MCF 10A (cell line): ENCODE measurements at regions not wholly inside any gene's neighbourhood (a gene's known extent, or its start where the extent isn't known, plus 50 kb on each side); places are given as distances from the start of the nearest gene placed in this dataset.
A peak's percentile ranks its signal among the peaks of the same experiment; 100 is the strongest.

Source experiments
- BruUV-seq: library from RNA; stranded (reverse); fragments of 400-500 nt; replicated peaks from 2 replicates; lab custom pipeline; 2021; lab: Mats Ljungman, UMichigan
- CTCF ChIA-PET: fragments of 300-600 bp; sonication (Branson Sonifier 250); formaldehyde crosslinking; extraction: SDS; loops from one replicate; lab custom pipeline; 2021; ENCODE audit warnings: antibody characterized with exemption, inconsistent platforms; lab: Yijun Ruan, JAX
- POLR2A ChIA-PET: fragments of 300-600, 350-650 bp; sonication (Branson Sonifier 250); formaldehyde crosslinking; extraction: SDS; loops from one replicate; lab custom pipeline; 2020; ENCODE audit warnings: antibody characterized with exemption, inconsistent platforms; lab: Yijun Ruan, JAX
- DNase-seq: peaks from one replicate; pipeline ENCODE4 v3.0.0-alpha.2; 2018; ENCODE audit not compliant: unreplicated experiment
- H3K27ac Mint-ChIP-seq: one replicate; pipeline ENCODE4 v1.8.0; 2022; ENCODE audit warnings: mild to moderate bottlenecking, low read depth, mixed read lengths; ENCODE audit not compliant: unreplicated experiment
- H3K27me3 Mint-ChIP-seq: one replicate; pipeline ENCODE4 v1.8.0; 2022; ENCODE audit warnings: mixed read lengths; ENCODE audit not compliant: insufficient read depth, unreplicated experiment
- H3K36me3 Mint-ChIP-seq: one replicate; pipeline ENCODE4 v1.8.0; 2022; ENCODE audit warnings: mild to moderate bottlenecking, moderate library complexity, mixed read lengths; ENCODE audit not compliant: insufficient read depth, unreplicated experiment
- H3K4me1 Mint-ChIP-seq: one replicate; pipeline ENCODE4 v1.8.0; 2022; ENCODE audit warnings: mixed read lengths; ENCODE audit not compliant: insufficient read depth, unreplicated experiment
- H3K4me3 Mint-ChIP-seq: one replicate; pipeline ENCODE4 v1.8.0; 2022; ENCODE audit warnings: mild to moderate bottlenecking, moderate library complexity, mixed read lengths; ENCODE audit not compliant: unreplicated experiment
- H3K9me3 Mint-ChIP-seq: one replicate; pipeline ENCODE4 v1.8.0; 2022; ENCODE audit warnings: mixed read lengths; ENCODE audit not compliant: unreplicated experiment
- intact Hi-C: fragments of 100-400 bp; cut with micrococcal nuclease; formaldehyde crosslinking; loops from 2 replicates; pipeline ENCODE4 v1.14.1; 2022
- TF ChIP-seq, protein P1 (sequence below): fragments of 200-600 bp; IDR thresholded peaks from one replicate; pipeline ENCODE4 v1.8.0; 2022; ENCODE audit warnings: antibody characterized with exemption, mild to moderate bottlenecking; ENCODE audit not compliant: unreplicated experiment

DNA sequence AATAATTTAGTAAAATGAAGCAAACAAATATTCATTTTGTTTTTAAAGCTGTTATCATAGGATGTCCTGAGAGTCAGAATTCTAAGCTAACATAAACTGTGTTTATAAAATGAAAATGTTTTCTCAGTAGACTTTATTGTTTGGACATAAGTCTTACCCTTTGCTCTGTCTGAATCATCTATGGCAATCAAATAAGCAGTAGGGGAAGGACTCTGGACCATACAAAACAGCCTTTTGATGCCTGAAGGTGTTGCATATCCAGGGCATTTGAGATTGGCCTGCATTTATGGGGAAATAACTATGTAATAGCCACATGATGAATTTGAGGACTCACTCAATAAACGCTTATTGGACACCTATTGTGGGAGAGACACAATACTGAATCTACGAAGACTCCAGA lies 123.0 kb upstream of the ATP5MC3 start:
- peaks cover 99% of the 10 kb centered on the region for H3K27me3 Mint-ChIP-seq
- intact Hi-C loops = no loop called here
- H3K9me3 Mint-ChIP-seq = no peaks in the 10 kb centered on the region
- no peaks in the 10 kb centered on the region for H3K36me3 Mint-ChIP-seq
- H3K4me3 Mint-ChIP-seq = no peak overlapping the region
- no TSS peak for BruUV-seq
- ChIA-PET CTCF (no interaction called here), POLR2A (no interaction called here)
- H3K4me1 Mint-ChIP-seq = no peaks in the 10 kb centered on the region
- no peak overlapping the region for H3K27ac Mint-ChIP-seq
- DNase-seq = no peak
- TF ChIP-seq, protein P1, sequence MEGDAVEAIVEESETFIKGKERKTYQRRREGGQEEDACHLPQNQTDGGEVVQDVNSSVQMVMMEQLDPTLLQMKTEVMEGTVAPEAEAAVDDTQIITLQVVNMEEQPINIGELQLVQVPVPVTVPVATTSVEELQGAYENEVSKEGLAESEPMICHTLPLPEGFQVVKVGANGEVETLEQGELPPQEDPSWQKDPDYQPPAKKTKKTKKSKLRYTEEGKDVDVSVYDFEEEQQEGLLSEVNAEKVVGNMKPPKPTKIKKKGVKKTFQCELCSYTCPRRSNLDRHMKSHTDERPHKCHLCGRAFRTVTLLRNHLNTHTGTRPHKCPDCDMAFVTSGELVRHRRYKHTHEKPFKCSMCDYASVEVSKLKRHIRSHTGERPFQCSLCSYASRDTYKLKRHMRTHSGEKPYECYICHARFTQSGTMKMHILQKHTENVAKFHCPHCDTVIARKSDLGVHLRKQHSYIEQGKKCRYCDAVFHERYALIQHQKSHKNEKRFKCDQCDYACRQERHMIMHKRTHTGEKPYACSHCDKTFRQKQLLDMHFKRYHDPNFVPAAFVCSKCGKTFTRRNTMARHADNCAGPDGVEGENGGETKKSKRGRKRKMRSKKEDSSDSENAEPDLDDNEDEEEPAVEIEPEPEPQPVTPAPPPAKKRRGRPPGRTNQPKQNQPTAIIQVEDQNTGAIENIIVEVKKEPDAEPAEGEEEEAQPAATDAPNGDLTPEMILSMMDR = no peak

DNA sequence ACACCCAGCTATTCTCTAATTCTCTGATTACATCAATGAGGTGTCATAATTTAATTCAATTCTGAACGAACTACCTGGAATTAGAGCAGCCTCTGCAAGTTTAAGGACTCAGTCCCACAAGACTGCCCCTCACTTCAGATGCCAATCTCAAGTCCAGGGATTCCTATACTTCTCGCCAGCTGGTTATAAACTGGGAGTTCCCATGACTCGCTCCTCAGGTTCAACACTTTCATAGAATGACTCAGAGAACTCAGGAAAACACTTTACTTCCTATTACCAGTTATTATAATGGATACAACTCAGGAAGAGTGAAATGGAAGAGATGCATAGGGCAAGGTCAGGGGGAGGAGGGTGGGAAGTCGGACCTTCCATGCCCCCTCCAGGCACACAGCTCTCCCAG lies 112.3 kb upstream of the ATP5MC3 start:
- Mint-ChIP-seq H3K27me3 (peaks cover 88% of the 10 kb centered on the region), H3K4me3 (no peak overlapping the region), H3K4me1 (no peaks in the 10 kb centered on the region), H3K36me3 (no peaks in the 10 kb centered on the region), H3K27ac (no peak overlapping the region), H3K9me3 (no peaks in the 10 kb centered on the region)
- ChIA-PET CTCF (interaction anchor here (0.7 kb wide), 1 partner anchor 436 kb away, joined by 3 read pairs; no protein-coding TSS in a partner anchor), POLR2A (interaction anchor here (0.6 kb wide), 2 partner anchors 13 to 791 kb away, joined by 4 read pairs; no protein-coding TSS in a partner anchor)
- TF ChIP-seq, protein P1 = no peak
- BruUV-seq = no TSS peak
- intact Hi-C loops = no loop called here
- DNase-seq = peak; percentile 24

DNA sequence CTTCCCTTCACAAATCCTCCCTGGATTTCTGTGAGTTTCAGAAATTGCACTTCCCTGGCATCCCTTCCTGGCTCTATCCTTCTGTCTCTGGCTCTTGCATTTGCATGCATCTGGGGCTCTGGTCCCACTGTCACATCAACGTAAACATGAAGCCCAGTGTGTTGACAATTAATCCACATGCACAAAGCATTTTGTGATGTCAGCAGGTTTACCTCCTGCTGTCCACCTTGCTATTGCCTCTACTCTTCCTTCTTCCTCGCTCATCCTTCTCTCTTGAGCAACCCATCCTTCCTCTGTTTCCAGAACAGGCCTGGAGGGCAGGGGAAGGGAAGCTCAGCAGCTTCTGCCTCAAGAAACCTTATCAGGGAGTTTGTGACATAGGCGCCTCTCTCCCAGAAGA lies 111.7 kb upstream of the ATP5MC3 start:
- CTCF ChIA-PET = interaction anchor here (0.7 kb wide), 1 partner anchor 437 kb away, joined by 3 read pairs; no protein-coding TSS in a partner anchor
- POLR2A ChIA-PET = interaction anchor here (0.6 kb wide), 2 partner anchors 13 to 792 kb away, joined by 4 read pairs; no protein-coding TSS in a partner anchor

DNA sequence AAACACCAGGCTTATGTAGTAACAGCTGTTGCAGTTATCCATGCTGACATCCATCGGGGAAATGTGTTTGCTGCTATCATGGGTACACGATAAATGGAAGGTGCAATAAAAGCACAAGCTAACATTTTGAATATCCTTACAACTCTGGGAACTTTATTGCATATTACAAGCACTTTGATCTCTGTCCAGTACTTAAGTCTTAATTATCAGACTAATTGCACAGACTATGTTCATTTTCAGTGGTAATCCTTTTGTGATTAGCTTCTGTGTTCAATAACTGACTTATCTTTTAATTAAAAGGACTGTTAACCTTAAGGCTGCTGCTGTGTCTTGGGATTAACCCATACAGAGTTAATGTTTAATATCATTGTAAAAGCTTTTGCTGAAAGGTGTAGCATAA lies 101.4 kb upstream of the ATP5MC3 start:
- Mint-ChIP-seq H3K27me3 (peaks cover 65% of the 10 kb centered on the region), H3K27ac (no peak overlapping the region), H3K4me3 (no peak overlapping the region), H3K36me3 (no peaks in the 10 kb centered on the region), H3K4me1 (no peaks in the 10 kb centered on the region), H3K9me3 (no peaks in the 10 kb centered on the region)
- ChIA-PET CTCF (interaction anchor here (0.6 to 6.3 kb wide), 12 partner anchors 10 to 1112 kb away, joined by 3 to 64 read pairs (median 4); no protein-coding TSS in a partner anchor), POLR2A (interaction anchor here (1.1 to 1.5 kb wide), 3 partner anchors 9 to 102 kb away, joined by 3 read pairs; no protein-coding TSS in a partner anchor)
- BruUV-seq = no TSS peak
- no peak for DNase-seq
- TF ChIP-seq, protein P1 = no peak
- intact Hi-C loops = loop anchor here (1.0 to 2.0 kb wide), 6 partner anchors 32 to 582 kb away; no protein-coding TSS in a partner anchor

More for the DNA sequence above, 111.7 kb upstream of the ATP5MC3 start:
- intact Hi-C loops = no loop called here
- Mint-ChIP-seq H3K36me3 (no peaks in the 10 kb centered on the region), H3K27me3 (peaks cover 93% of the 10 kb centered on the region), H3K27ac (no peak overlapping the region), H3K4me1 (no peaks in the 10 kb centered on the region), H3K9me3 (no peaks in the 10 kb centered on the region), H3K4me3 (no peak overlapping the region)
- BruUV-seq = no TSS peak
- no peak for DNase-seq
- TF ChIP-seq, protein P1 = no peak
